Esophagus muscularis mucosa (tissue), 3 donors: ENCODE measurements at regions not wholly inside any gene's neighbourhood (a gene's known extent, or its start where the extent isn't known, plus 50 kb on each side); places are given as distances from the start of the nearest gene placed in this dataset.

Experiments
- POLR2AphosphoS5 ChIP-seq, 2 donors: sonication (generic); formaldehyde crosslinking; IDR thresholded peaks; one replicate each; pipeline ENCODE4 v1.6.1; 2017; ENCODE audit warnings: antibody characterized with exemption in 2 of 2
- TF ChIP-seq, protein P1 (sequence below), 3 experiments: fragments of 200-600 bp in 2 of 3; fragments of 450-650 bp in 1 of 3; sonication (generic) in 2 of 3; IDR thresholded peaks; one replicate each; pipeline ENCODE4 v1.5.1; 2017 to 2019; ENCODE audit warnings: antibody characterized with exemption in 3 of 3, mild to moderate bottlenecking in 2 of 3, moderate library complexity in 1 of 3

DNA sequence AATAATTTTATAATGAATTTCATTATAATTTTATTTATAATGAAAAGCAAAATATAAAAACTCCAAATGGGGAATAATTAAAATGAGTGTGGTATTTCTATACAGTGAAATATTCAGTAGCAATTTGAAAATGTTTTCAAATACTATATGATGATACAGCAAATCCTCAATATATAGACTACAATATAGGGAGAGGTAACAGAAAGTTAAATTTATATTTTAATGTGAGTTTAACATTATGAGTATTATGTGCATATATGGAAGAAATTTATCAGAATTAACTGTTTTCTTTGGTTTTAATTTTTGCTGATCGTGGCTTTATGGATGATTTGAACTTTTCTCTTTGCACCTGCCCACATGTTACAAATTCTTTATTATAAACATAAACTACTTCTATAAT lies 500.9 kb upstream of the ARRDC3 start:
- TF ChIP-seq, protein P1, sequence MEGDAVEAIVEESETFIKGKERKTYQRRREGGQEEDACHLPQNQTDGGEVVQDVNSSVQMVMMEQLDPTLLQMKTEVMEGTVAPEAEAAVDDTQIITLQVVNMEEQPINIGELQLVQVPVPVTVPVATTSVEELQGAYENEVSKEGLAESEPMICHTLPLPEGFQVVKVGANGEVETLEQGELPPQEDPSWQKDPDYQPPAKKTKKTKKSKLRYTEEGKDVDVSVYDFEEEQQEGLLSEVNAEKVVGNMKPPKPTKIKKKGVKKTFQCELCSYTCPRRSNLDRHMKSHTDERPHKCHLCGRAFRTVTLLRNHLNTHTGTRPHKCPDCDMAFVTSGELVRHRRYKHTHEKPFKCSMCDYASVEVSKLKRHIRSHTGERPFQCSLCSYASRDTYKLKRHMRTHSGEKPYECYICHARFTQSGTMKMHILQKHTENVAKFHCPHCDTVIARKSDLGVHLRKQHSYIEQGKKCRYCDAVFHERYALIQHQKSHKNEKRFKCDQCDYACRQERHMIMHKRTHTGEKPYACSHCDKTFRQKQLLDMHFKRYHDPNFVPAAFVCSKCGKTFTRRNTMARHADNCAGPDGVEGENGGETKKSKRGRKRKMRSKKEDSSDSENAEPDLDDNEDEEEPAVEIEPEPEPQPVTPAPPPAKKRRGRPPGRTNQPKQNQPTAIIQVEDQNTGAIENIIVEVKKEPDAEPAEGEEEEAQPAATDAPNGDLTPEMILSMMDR (IDR thresholded peaks at IDR 0.05) = no peak
- TF ChIP-seq POLR2AphosphoS5 (IDR thresholded peaks at IDR 0.05) = no peak
